NCI-H1436 treated with DMSO at 0.1 percent for 48 hours (cell line): ENCODE measurements at regions not wholly inside any gene's neighbourhood (a gene's known extent, or its start where the extent isn't known, plus 50 kb on each side); places are given as distances from the start of the nearest gene placed in this dataset.

Experiments
- DNase-seq: peaks from one replicate; lab custom pipeline; 2025; lab: John Stamatoyannopoulos, UW

DNA sequence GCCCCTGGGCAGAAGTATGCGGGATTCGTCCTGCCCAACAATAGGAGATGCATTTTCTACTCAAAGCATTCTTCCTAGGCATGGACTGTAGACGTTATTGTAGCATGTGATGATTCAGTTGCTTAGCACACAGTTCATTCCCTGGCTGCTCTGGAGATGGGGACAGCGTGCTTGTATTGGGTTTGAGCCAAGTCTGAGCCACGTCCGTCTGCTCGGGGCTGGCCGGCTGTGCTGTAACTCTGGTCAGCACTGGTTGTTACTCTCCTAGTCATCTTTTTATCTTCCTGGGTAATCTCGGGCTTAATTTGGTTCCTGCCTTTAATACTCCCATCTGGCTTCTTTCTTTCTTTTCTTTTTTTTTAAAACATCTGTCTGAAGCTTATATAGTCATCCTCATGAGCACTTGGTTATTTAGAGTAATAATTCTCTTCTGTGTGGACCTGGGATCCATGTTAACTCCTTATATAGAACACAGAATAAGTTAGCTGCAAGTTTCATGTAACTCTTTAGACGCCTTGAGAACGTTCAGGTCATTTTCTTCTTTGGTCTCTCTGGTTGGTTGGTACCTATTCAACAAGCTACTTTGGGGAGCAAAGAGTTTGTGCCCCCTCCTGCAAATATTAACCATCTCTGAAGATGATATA, 118.8 kb upstream of the RPS23 start:
- no peak for DNase-seq

DNA sequence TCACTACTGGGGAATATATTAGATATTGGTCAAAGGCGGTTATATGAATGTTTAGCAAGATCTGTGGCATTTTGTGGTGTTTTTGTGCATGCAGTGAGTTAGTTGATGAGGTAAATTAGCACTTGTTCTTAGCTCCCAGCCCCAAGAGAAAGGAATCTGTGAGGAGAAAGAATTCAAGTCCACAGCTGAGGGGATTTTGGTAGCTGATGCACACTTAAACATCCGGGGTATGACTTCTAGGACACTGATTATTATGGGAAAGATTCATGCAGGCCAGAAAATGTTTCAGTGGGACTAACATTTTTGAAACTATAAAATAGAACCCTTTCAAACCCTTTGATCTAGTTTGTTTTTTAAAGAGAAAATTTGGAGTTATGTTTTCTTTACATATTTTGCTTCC, 118.2 kb upstream of the RPS23 start:
- DNase-seq, result no peak

DNA sequence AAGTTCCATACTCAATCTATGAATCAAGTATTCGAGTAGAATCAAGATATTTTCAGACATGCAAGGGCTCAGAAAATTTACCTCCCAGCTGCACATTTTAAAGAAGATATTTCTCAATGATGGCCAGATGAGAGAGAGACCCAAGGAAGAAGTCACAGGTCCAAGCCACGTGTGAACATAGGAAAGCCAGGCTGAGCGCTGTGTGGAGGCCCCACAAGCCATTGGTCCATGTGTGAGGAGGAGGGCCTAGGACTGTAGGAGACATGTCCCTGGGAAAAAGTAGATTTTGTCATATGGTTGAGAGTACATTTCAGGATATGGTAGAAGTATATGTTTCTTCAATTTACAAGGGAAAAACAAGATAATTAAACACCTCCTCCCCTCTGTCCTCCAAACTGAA, 115.8 kb upstream of the RPS23 start:
- no peak for DNase-seq

DNA sequence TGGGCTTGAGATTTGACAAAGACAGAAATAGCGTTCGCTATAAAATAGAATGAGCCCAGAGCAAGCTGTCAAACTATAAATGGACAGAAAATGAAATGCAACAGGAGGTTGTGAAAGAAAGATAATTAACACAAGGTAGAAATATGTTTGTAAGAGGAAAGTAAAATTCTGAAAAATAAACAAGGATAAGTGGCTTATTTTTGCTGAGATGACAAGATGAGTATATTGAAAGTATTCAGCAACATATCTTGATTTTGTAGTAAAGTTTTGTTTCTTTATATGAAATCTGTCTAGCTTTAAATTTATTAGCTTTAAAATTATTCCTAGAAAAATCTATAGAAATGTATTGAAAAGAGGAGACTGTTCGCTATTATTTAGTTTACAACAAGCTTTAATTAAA, 111.9 kb upstream of the RPS23 start:
- no peak for DNase-seq

DNA sequence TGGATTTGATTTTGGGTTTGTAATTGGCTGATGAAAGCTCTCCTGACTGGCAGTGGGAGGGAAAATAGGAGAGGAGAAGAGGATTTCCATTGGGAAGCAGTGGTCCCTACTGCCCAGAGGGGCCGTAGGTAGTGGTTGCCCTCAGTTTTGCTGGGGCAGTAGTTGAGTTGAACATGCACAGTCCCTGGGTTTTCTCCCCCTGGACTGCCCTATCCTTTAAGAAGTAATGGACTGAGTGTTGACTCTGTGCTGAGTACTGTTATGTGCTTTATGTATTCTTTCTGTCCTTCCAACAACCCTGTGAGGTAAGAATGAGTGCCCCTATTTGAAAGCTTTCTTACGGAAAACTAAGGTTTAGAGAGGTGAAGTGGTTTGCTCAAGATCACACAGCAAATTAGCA, 111.2 kb upstream of the RPS23 start:
- DNase-seq, result no peak

DNA sequence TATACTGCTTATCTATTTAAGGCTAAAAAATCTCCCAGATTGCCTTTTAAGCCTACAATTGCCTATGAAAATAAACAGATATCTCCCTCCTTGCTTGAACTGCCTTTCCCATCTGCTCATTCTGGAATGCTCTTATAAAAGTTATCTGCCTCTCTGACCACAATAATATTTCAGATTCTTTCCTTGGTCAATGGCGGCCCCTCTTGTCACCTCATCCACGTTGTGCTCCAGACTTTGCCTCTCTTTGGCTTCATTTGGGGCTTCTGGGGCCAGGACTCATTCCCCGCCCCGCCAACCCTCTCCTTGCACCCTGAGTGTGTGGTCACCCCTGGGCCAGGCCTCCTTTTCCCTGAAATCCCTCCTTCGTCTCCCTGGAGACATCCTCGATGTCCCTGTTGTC, 110.0 kb upstream of the RPS23 start:
- no peak for DNase-seq

DNA sequence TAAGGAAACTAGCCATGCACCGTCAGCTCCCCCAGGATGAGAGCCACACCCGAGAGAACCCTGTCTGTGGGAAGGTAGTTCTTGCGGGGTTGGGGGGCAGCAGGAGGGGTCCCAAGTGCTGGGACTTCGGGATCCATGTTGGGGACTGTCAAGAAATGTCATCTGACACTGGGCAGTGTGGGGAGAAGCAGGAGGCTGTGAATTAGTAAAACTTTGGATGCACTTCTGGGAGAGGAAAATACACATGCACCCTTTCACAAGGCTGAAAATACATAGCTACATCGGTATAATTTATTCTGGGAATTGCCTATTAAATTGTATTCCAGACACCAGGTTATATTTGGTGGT, 109.6 kb upstream of the RPS23 start:
- no peak for DNase-seq

DNA sequence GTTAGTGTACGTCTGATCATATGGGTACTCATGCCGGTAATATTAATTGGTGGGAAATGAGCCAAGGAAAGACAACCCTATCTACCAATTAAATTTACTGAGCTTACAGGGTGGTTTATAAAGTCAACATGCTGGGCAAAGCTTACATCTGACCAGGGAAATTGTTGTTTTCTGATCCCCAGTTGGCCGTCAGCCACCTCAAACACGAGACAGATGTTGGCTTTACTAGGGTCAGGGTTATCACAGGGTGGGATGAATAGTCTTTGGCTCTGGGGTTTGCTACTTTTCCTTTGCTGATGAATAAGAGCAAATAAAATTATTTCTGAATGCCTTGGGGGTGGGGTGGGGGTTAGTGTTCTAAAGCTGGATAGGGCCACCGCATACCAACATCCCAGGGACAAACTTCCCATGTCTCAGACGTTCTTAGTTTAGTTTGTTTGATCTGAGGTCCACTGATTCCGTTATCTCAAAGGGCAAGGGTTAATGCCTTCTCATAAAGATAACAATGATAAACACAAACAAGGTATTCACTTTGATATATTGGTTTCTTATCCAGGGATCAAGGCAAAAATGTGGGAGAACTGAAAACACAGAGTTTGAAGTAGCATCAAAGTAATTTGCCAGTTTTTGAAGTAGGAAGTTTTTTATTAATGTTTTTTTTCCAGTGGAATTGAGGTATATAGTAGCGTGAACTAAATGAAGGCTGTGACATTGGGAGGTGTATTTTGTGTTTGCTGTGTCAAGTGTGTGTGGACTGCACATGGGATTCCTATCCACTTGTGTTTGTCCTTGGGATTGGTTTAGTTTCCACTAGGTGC, 109.1 kb upstream of the RPS23 start:
- no peak for DNase-seq

DNA sequence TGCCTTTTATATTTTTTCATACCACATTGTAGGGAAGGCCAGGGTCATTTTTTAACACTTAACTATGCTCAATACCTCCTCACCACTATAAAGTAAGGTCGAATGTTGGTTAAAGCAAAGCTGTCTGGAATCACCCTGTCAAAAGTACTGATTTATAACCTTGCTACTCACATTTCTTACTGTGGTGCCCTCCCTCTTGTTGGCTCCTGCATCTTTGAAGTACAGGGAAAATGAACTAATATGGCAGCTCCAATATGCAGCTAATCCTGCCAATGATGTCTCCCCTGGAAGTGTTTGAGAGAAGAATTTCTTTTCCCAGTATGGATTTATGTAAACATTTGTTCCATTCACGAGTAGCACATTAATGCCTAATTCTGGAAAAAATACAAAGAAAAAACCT, 108.4 kb upstream of the RPS23 start:
- DNase-seq, result no peak

DNA sequence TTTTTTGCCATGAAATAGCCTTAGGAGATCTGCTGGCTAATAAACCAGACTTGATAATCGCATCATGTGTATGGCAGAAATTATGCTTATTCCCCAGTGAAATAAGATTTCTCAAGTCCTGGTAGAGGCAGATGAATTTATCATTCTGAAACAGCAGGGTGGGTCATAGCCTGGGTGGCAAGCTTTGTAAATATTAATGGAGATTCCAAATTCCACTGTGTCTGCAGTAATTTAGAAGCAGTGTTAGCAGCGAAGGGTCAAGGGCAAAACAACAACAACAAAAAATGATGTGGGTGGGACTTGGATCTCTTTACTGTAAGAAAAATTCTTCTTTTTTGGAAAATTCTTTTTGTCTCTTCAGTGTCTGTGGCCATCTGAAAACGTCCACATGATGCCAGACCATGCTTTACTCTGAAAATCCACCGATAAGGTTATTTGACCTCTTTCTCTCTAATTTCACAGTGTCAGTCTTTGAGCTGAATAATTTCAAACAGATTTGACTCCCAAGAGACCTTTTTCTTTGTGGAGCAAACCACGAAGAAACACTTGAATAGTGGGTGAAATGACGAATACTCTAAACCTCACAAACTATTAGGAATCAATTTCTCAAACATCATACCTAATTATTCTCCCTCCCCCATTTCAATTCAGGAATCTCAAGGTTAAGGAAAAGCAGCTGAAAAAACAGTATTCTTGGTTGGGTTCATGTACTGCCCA, 106.0 kb upstream of the RPS23 start:
- DNase-seq, result no peak

DNA sequence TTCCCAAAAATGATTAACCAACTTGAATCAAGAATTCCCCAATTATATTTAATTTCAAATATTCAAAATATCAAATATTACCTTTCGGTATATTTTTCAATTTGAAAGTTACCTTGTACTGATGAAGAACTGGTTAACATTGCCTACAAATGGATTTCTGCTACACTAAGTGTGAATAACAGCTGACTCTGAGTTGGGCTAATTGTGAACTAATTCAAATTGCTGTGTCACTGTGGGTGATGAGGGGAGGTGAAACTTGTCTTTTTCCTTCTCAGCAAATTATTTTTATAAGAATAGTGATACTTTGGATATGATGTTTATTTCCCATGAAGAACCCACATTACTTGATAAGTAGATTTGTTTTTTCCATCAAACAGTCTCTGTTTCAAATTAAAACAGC, 103.4 kb upstream of the RPS23 start:
- DNase-seq, result no peak

DNA sequence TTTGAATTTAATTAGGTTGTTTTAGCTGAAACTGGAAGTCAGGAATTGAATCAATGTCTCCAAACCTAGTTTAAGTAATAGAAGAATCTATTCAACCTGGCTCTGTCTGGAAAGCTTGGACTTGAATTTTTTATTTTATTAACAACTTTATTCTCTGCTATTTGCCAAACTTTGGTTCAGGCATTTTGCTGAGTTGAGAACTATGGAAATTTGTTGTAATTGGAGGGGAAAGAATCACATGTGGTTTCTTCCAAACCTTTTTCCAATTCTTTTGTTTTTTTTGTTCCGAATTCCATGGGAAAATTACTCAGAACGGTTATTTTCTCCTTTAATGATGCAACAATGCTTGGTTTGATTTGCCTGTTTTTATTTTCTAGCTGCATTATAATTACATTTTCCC, 98.2 kb upstream of the RPS23 start:
- DNase-seq, result no peak

DNA sequence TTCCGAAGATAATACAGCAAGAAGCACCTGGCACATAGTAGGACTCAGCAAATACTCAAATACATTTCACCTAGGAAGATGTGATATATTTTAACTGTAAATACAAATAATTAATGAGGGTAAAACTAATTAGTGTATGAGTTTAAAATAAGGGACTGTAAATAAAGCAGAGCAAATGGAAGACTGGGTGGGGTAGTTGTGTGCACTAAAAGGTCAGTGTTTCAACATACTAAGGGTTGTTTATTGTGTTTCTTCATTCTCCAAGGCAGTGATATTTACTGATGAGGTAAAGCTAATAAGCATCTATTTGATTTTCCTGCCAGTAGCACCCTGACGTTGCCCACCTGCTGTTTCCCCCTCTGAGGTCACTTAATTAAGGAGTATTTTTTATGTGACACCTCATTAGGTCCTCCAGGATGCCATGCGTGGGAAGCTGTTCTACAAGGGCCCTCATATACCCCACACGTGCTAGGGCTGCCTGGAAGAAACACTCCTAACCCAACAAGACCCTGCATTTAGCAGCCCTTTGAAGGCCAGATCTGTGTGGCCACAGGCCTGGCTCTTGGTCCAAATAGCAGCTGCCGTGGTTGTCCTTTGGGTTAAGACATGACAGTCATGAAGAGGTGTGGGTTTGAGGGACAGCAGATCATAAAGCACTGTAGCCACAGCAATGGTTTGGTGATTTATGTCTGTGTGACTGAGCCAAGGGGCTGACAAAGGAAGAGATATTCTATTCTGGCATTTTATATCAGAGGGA, 97.5 kb upstream of the RPS23 start:
- no peak for DNase-seq

DNA sequence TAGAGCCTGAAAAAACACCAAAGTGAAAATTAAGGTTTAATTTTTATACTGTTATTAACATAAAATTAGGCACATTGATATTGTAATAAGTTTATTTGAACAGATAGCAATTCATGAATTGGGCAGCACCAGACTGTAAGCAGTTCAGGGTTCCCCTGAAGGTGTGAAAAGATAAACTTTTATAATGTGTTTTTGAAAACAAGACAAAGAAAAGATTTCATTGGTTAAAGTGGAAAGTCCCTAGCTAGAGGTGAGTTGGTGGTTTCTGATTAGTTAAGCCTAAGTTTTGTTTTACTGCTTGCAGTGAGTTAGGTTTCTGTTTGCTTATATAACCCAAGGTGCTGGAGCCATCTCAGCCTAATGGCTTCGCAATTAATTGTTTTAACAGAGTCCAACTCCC, 96.5 kb upstream of the RPS23 start:
- no peak for DNase-seq

DNA sequence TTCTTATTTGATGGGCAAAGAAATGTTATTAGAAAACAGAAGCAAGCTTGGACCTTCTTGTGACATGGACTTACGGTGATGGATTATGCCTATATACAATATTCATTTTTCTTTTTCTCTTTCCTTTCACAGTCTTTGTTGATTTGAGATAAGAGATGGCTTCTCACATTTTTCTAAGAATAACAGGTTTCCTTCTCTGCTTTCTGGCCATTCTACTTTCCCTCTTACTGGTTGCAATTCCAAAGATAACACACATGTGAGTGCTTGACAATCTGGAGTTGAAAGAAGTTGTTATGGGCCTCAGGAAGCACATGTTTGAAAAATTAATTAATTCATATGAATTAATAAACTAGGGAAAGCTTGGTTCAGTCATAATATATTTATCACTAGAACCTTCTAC, 89.8 kb upstream of the RPS23 start:
- DNase-seq, result no peak

DNA sequence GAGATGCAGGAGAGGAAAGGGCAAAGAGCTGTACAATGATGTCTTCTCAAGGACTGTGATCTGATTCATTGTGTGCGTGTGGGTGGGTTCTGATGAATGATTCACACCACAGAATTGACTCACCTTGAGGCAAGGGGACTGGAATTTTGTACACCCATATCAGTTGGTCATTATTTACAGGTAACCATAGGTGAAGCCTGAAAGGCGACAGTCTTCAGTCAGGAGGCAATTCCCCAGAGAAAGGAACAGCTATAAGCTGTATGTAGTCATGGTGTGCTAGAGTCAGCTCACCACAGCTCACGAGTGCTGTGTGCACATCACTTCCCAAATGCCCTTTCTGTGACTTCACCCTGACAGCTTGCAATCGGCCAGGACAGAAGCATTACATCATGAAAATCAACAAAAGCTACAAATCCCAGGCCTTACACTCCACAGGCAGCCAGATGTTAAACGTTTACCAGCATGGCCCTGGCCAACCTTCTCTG, 87.6 kb upstream of the RPS23 start:
- no peak for DNase-seq

DNA sequence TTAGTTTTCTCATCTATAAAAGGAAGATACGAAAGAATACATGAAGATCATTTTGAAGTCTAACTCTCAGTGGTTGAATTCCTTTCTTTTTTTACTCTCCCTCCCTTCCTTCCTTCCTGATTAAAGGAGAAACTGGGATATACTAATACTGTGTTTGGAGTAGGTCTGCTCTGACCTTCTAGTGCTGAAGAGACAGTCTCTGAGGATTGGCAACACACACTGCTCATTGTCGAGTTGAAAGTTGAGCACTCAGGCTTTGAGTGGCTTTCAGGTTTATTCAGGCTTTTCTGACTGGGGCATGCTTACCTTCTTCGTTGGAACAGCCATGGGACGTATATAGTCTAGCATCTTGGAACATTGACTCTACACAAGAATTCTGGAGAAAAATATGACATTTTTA, 86.9 kb upstream of the RPS23 start:
- no peak for DNase-seq

DNA sequence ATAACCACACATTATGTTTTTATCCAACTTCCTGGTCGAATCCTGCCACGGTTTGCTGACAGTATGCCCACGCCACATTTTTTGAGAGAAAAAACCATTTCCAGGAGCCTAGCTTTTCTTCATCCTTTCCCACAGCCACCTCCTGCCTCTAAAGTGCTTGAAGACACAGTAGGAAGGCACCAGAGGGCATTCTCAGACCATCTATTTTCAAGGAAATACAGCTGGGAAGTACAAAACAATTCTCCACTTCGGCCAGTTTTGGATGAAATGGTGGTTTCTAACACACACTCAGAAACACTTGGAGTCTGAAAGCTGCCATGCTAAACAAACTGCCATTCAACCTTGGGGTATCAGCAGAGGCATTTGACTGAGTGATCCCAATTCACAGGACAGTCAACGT, 86.3 kb upstream of the RPS23 start:
- no peak for DNase-seq

DNA sequence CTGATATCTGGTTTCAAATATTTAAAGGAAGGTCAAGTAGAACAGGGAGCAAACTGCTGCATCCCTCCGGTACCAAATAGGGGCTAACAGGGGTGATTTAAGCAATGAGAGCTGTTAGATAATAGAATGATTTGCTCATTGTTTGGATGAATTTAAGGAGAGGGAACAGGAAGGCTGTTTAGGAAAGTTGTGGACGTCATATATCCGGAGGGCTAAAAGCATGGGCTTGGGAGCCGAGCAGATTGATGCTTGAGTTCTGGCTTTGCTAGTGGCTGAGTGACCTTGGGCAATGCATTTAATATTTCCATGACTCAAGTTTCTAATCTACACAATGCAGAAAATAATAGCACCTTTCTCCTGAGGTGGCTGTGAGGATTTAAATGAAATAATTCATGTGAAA, 85.4 kb upstream of the RPS23 start:
- no peak for DNase-seq

DNA sequence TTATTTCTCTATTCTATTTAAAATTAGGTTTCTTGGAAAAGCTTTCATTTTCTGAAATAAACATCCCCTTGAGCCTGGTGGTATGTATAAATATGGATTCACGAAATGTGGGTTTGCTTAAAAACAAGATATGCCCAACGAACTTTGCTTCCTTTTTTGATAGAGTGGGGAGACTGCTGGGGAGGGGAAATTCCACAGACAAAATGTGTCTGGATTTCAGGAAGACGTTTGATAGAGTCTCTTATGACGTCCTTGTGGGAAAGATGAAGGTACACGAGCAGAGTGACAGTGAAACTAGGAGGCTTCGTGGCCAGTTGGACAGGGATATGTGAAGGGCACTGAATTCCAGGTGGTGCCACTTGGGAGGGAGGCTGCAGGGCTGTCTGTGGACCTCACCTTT, 84.5 kb upstream of the RPS23 start:
- no peak for DNase-seq

DNA sequence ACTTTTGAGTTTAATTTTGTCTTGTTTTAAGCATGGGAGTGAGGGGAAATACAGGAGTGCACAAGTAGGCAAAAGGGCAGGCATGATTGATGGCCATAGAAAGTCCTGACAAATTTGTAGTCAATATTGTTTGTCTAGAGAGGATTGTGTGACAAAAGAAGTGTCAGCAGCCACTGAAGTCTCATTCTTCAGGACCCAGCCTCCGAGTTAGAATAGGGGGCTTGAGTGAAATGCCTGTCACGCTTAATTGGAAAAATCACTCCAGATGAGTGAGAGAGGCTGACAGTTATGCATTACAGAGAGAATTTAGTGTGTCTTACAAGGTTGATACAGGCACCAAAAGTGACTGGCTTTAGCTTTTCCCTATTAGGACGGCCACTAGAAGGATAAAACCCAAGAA, 81.9 kb upstream of the RPS23 start:
- no peak for DNase-seq

DNA sequence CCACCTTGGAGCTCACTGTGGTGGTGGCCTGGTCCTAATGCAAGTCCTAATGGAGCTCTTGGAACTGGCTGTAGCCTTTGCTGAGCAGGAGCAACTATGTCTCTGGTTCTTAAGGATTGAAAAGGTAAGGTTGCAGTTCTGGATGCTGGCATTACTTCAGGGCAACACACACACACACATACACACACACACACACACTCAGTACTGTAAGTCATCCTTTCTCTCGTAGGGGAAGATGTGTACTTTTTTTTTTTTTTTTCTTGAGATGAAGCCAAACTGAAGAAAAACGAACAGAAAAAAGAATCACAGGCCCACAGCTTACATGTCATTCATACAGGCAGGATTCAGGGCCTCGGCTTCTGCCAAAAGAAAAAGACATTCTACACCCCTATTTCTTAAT, 81.1 kb upstream of the RPS23 start:
- DNase-seq, result no peak

DNA sequence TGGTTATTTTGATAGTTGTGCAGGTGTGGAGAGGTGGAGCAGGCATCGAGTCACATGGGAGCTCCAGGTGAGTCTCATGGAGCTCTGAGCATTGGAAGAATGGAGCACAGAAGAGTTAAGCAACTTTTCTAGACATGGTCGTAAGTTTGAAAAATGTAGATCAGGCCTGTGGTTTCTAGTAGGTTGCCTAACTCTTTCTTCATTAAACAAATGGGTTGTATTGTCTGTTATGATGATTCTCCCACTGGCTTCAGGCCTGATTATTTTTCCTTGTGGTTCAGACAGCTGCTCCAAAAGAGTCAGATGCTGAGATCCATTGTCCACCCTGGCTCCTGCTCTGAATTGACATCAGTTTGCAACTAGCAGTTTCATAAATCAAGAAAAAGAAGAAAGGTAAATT, 80.3 kb upstream of the RPS23 start:
- DNase-seq, result no peak
